ENCODE measurements at regions not wholly inside any gene's neighbourhood (a gene's known extent, or its start where the extent isn't known, plus 50 kb on each side); places are given as distances from the start of the nearest gene placed in this dataset.

GRCh38 chr7:81618396-81619014 is 151.3 kb downstream of the HGF start:
- no peak for TF ChIP-seq CTCF (IDR thresholded peaks at IDR 0.05)
- TF ChIP-seq POLR2A (IDR thresholded peaks at IDR 0.05), result no peak
- TF ChIP-seq POLR2AphosphoS5 (IDR thresholded peaks at IDR 0.05), result no peak
- TF ChIP-seq EP300 (IDR thresholded peaks at IDR 0.05), result no peak

All from sigmoid colon (tissue), 4 donors.